8988T (cell line): ENCODE measurements at regions not wholly inside any gene's neighbourhood (a gene's known extent, or its start where the extent isn't known, plus 50 kb on each side); places are given as distances from the start of the nearest gene placed in this dataset.
A peak's percentile ranks its signal among the peaks of the same experiment; 100 is the strongest.
"Not testable (repeated sequence)": the region's sequence is repeated elsewhere in the genome, so short reads cannot be mapped to it uniquely, and the experiment has no call there.

ENCODE experiments used
- DNase-seq: peaks from one replicate; pipeline ENCODE4 v3.0.0; 2011

DNA sequence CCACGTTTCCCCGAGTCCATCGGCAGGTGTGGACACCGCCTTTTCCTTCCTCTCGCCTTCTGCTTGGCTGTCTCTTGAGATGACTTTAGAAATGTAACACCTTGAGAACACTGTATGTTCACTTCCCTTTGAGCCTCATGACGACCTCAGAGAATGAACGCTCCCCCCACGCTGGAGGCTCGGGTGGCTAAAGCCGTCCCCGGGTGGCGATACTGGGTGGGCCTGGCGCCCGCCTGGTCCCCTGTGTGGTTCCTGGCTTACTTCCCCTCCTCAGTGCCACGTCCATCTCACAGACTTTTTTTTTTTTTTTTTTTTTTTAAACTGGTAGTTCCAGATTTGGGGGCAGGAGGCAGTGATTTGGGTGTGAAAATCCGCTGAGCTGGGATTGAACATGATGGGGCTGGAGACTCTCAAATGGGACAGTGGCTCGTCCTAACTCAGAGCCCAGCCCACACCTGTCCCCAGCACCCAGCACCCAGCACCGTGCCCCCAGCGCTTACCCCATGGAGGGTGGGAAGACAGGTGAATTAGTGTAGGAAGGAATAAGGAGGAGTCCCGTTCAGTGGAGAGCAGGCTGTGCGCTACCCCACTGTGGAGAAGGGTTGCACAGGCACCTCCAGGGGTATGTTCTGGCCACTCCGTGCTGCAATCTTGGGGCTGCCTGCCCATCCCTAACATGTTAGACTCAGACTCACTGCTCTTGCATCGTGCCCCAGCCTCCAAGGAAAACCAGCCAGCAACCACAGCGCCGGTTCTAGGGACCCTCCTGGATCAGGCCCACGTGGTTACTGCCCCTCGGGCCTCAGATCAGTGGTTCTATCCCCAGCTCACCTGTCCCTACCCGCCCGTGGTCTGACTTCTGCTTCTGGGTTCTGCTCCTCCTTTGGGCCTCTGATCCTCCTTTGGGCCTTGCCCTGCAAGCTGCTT lies 174.0 kb downstream of the ASB1 start:
- no peak for DNase-seq

DNA sequence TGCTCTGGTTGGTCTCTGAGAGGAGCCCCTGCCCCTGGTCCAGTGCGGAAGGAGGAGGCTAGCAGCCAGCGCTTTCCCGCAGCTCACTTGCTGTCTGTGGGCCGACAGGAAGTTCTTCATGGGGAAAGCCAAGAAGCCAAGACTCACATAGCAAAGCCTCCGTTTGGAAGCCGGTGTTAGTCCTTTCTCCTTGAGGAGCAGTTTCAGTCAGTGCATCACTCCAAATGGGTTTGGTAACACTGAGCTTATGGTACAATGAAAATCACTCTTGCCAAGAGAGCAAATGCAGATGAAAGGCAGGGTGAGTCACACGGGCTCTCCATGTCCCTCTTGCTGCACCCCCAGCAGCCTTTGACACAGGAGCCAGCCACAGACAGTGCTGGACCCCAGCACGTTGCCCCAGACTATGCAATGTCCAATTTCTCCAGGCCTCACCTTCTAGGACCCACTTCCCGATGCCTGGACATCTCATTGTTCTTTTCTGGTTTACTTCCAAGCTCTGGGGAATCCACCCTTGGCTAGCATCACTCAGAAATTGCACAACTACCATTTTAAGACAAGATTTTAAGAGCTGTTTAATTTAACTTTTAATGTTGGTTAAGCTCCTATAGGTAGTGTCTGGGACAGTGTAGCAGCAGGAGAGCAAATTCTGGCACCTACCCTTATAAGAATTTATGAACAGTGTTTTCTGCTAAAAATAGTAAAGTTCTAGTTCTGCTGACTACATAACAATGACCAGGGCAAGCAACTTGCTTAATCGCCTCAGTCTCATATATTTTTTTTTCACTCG lies 174.9 kb downstream of the ASB1 start:
- no peak for DNase-seq

DNA sequence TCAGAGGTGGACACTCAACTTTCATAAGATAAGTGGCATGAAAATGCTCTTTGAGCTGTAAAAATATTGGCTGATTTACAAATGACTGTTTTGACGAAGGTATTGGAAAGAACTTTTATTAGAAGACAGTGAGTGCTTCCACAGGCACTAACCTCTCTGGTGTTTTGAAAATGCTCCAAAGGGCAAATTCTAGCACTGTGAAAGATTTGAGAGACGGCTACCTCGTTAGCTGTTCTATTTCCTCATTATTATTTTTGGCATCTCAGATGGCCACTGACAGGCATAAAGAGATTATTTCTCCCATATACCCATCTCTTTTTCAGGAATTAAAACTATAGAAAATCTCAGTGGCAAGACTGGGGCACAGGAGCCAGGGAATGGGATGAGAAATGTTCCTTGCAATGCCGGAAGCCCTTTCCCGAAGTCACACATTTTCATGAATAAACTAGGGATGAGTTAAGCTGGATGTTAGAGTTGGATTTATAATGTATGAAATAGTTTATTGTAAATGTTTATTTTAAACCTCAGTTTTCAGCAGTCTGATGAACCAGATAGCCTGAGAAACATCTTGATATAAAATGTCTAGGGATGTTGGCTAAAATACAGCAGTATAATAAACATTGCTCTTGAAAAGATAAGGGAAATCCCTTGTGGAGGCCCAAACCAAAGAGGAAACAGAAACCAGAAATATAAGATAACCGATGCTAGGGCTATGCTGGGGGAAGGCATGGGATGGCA lies 175.7 kb downstream of the ASB1 start:
- no peak for DNase-seq

DNA sequence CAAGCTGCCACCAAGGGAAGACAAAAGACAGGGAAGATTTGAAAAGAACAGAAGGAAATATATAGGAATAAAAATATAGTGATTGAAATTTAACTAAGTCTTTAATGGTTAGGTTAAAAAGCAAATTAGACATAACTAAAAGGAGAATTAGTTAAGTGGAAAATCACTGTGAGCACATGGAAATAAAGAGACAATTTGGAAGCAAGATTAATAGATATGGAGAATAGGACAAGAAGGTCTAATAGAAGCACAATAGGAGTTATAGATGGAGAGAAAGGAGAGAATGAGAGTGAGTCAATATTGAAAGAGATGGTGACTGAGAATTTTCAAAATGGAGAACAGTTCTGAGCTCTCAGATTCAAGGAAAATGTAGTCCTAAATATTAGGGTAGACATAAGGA lies 176.9 kb downstream of the ASB1 start:
- no peak for DNase-seq

DNA sequence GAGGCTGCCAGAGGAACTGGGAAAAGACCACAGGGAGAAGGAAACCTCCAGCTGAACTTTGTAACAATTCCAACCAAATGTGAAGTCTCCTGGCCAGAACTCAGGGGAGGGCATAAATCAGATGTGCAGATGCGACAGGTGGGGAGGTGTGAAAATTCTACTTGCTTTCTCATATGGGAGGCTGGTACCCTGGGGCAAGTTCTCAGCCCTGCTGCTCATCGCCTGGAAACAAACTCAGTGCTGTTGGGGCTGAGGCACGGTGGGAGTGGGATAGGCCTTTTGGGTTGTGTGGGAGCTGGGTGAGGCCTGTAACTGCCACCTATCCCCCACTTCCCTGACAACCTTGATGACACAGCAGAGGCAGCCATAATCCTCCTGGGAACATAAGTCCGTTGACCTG lies 179.6 kb downstream of the ASB1 start:
- DNase-seq: no peak

DNA sequence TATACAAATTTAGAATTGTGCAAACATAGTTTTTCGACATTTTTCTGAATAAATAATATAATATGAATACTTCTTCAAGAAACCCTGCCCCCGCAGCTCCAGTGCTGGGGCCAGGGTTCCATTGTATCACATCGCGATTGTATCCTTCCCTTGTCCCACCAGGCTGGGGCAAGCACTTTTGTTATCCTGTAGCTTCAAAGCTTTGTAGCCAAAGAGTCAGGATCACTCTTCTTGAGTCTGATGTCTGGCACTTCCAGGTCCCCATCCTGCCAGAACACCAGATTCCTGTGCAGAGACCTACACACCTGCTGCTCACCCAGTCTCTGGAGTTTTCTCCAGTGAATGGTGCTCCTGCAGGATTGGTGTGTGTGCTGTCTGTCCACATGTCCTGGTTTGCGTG lies 186.9 kb downstream of the ASB1 start:
- DNase-seq: no peak

DNA sequence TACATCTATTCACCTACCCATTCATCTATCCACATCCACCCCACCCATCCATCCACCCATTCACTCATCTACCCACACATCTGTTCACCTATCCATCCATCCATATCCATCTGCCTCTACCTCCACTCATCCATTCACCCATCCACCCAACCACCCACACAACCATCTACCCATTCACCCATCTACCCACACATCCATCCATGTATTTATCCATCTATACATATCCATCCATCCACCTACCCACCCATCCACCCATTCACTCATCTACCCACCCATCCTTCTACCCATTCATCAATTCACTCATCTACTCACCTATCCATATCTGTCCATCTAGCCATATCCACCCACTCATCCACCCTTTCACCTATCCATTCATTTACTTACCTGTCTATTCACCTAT lies 187.6 kb downstream of the ASB1 start:
- no peak for DNase-seq

DNA sequence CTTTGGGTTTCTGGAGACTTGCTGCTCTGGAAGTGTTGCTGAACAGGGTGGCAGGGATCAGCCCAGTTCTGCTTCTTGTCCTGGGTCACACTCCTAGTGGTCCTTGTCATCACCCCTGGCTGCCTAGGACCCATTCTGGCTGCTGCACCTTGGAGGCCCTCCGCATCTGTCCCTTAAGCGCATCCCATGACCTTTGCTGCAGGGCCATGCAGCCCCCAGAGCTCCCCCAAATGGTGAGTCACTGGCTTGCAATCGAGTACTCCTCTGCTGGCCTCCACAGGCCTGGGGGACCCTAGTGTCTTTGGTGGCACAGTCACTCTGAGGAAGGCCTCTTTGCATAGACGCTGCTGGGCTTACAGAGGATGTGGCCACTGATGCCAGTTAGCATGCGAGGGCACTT lies 188.5 kb downstream of the ASB1 start:
- DNase-seq: no peak

DNA sequence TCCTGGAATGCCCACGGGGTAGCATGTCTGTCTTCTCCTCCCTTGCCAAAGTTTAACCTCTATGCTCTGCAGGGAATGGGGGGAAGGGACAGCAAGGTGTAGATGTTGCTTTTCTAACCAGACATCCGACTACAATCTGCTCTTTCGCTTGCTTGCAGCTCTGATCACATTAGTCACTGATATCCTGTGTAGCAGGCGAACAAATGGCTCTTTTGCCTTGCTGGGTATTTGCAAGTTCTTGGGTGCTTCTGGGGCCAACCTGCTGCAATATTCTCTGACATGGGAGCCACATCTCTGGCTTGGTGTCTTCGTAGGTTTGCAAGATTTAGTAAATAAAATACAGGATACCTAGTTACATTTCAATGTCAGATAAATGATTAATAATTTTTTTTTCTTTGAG lies 190.0 kb downstream of the ASB1 start:
- no peak for DNase-seq

DNA sequence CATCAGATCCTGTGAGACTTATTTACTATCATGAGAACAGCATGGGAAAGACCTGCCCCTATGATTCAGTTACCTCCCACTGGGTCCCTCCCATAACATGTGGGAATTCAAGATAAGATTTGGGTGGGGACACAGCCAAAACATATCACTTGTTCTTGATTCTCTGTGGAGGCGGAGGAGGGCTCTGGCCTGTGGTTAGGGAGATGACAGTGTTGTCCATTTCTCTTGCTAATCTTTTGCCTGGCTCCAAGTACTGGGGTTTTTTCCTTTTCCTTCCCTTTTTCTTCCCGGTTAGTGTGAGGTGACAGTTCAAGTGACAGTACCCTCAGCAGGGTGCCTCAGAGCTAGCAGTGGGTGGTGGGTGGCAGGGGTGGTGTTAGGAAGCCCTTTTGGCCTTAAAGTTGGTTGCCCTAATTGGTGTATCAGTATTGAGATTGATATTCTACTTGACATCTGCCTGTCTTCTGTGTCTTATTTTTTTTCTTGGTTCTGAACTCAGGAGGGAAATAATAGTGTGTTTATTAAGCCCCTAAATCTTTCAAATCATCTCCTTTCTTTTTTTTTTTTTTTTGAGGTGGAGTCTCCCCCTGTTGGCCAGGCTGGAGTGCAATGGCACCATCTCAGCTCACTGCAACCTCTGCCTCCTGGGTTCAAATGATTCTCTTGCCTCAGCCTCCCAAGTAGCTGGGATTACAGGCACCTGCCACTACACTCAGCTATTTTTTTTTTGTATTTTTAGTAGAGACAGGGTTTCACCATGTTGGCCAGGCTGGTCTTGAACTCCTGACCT lies 192.0 kb downstream of the ASB1 start:
- not testable (repeated sequence) for DNase-seq

DNA sequence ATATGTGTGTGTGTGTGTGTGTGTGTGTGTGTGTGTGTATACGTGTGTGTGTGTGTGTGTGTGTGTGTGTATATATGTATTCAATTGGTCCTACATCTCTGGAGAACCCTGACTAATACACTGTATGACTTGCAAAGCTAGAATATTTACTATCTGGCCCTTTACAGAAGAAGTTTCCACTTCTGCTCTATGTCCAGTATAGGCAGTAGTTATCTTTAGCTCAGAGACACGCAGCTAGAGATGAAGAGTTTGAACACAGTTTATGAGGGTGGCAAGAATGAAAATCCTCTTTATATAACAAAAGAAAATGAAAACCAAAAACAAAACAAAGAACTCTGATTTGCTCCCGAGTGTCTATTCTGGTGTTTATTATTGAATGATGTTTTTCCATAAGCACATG lies 201.2 kb downstream of the ASB1 start:
- DNase-seq: no peak

DNA sequence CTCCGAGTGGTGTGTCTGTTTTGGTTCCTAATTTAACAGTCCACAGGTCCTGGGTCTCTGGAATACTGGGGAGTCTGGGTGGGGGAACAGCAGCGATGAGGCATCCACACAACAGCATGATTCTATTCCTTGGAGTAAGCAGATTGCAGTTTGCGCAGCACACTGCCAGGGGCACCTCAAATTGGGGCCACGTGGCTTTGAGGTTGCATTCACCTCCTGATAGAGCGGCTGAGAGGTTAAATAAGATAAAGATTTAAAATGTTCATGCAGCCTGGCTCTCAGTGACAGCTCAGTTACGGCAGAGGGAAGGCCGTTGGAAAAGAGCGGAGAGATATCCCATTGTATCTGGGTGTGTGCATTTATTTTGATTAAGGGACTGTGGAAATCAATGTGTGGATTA lies 202.3 kb downstream of the ASB1 start:
- DNase-seq: no peak

DNA sequence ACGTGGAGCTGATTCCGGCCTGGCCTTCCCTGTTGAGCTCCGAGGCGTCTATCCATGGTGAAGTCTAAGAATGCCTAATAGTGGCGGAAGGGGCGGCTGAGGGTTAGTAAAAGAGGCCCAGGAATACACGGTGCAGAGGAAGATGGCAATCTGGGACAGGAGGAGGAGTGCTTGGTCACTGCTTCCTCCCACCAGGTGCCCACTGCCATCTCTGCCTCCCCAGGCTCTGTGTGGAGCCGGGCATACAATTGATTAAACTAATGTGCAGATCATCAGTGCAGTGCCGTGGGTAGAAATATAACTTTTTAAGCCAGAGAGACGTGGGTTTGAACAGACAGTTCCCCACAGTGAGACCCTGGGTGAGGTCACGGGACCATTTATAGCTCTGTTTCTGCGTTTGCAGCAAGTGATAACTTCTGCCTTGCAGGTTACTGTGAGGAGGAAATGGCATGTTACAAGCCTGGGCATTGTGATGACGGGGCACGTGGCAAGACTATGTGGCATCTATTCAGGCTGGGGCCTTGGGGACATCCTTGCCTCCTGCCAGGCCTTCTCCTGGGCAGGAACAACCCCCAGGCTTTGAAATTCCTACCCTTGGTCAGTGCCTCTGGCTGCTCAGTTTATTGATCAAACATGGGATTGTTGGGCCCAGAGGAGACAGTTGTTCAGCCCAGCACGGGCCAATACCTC lies 204.9 kb downstream of the ASB1 start:
- no peak for DNase-seq

DNA sequence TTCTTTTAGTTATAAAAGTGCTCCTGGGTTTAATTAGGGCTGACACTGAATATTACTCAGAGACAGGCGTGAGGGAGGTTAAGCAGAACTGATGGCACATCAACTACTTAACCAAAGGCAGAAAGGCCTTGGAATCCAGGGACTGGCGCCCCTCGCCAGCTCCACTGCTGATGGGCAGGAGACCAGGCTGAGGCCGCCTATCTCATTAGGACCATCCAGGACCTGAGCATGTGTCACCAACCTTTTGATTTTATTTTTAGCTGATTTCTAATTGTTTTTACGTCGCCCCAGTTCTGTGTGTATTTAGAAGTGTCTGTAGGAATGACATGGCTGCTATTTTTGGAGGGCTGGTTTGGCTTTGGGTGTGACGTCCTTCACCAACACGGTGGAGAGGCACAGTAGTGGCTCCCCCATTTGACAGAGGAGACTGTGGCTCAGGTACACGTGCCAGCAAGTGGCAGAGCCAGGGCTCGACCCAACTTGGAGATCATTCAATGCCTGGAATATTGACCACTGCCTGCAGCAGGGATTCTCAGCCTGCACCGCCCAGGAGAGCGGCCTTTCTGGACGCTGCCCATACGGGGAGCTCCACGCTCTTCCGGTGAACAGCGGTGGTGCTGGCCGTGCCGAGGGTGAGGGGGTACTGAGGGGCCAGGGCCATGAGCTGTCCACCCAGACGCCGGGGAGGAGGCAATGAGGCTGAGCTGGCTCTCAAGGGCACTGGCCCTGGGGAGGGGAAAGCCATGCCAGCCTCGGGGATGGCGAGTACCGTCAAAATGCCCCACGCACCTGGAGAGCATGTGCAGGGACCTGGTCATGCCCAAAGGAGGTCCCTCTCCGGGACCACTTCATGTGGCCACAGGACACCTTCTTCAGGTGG lies 205.7 kb downstream of the ASB1 start:
- no peak for DNase-seq

DNA sequence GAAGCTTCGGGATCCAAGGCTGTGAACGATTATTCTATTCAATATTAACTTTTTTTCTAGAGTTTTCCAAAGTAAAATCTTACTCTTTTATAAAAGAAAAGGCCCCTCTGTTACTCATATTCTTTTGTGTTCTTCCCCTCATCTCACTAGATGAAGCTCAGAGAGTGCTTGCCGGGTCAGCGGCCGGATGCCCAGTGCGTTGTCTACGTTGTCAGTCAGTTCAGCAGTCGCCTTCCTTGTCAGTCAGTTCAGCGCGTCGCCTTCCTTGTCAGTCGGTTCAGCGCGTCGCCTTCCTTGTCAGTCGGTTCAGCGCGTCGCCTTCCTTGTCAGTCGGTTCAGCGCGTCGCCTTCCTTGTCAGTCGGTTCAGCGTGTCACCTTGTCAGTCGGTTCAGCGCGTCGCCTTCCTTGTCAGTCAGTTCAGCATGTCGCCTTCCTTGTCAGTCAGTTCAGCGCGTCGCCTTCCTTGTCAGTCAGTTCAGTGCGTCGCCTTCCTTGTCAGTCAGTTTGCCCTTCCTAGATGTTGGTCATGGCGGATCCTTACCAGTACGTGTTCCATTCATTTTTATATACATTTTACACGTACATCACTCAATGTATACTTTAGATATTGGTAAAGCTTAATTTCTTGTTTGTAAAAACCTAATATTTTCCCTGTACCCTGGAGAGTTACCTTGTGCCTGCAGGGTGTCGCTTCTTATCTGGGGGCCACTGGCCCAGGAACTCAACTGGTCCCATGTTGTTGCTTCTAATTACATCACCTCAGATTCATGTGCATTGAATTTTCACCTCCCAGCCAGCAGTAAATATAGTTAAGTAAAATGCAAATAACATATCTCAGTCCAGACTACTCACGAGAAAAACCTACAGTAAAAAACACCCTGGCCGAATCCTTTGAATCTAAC lies 206.9 kb downstream of the ASB1 start:
- no peak for DNase-seq

DNA sequence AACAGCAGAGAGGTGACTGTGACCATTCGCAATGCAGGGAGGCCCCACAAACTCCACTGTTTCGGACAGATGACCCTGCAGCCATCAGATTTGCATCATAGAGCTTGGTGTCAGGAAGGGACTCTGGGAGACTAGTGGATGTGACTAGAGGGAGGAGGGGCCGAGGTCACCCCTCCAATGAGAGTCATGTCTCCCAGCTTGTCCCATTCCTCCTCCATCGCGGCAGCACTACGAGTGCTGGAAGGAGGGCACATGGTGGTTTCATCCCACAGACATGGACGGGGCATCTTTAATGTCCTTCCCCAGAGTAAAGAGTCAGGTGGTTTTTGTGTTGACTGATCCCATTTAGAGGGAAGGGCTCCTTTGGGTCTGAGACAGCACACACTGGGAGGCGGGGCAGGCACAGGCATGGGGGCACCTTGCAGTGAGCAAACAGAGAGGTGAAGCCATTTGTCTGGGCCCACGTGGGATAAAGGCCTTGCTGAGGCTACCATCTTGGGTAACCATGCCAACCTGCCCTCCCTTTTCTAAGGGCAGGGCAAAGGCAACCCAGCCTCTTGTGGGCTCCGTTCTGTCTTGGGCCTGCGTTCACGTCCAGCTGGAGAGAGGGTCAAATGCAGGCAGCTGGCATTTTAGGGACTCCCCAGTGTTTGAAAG lies 208.1 kb downstream of the ASB1 start:
- no peak for DNase-seq

DNA sequence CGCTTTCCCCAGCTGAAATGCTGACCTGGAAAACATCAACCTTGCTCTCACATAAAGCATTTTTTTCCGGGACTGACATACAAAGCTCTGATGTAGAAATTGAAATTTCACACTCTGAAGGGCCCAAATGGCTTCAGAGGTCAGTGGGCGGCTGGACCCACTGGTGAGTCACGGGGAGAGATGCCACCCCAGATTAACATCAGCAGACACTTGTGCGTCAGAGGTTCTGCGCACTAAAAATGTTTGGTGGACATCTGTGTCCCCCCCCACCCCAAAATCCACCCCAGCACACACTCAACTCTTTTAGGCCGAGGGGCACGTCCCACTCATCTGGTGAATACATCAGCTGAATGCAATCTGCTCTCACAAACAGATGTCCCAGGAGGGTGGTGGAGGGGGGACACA lies 208.9 kb downstream of the ASB1 start:
- no peak for DNase-seq

DNA sequence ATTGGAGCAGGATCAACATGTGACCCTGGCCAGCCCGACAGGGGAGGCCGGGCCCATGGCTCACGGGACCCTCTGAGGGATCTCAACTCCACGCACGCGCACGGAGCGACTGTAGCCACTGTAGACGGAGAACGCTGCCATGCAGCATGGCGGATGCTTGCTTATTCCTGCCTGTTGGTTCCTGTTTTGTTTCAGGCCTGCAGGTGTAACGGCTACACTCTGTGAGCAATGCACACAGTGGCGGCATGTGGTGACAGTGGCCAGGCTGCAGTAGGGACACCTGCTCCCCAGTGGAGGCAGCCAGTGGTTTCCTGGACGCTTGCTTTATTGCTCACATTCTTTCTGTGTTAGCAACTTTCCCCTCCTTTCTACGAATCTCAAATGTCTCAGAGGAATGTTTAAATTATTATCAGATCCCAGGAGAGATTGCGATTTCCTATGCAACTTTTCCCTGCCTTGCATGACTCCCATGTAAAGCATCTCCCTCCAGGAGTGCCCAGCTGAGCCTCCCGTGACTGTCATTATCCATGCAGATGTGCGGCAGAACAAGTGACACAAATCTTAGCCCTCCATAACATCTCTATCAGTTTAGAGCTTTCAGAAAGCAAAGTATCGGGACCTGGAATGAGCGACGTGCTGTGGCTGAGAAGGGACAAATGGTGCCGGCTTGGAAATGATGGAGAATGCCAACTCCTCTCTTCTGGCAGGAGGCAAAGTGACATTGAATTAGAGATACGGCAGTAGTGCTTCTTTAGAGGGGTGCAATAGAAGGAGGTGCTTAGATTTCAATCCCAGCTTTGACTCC lies 209.7 kb downstream of the ASB1 start:
- DNase-seq: peak; percentile 42
